GM21619 (cell line): ENCODE measurements at regions not wholly inside any gene's neighbourhood (a gene's known extent, or its start where the extent isn't known, plus 50 kb on each side); places are given as distances from the start of the nearest gene placed in this dataset.
"Not testable (repeated sequence)": the region's sequence is repeated elsewhere in the genome, so short reads cannot be mapped to it uniquely, and the experiment has no call there.

Source experiments
- ATAC-seq: cut with Tn5 transposase; IDR thresholded peaks from one replicate; pipeline ENCODE4 v1.9.1; 2021; ENCODE audit not compliant: unreplicated experiment

DNA sequence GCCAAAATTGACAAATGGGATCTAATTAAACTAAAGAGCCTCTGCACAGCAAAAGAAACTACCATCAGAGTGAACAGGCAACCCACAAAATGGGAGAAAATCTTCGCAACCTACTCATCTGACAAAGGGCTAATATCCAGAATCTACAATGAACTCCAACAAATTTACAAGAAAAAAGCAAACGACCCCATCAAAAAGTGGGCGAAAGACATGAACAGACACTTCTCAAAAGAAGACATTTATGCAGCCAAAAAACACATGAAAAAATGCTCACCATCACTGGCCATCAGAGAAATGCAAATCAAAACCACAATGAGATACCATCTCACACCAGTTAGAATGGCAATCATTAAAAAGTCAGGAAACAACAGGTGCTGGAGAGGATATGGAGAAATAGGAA, 261.4 kb upstream of the HNRNPA3 start:
- ATAC-seq, result not testable (repeated sequence)

DNA sequence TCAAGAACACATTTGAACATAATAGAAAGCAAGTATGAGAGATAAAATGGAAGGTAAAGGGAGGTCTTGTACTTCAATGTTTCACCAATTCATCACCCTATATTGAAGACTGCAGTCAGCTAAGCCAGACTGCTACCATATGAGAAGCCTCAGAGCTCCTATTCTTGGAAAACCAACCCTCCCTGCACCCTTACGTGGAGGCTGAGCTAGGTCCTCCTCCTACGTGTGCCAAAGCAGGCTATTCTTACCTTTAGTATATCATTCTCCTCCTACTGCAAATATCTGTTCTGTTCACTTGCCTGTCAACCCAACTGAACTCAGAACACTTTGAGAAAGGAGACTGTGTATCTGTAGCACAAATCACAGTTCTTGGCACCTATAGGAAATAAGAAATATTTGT, 255.8 kb upstream of the HNRNPA3 start:
- ATAC-seq, result no peak

DNA sequence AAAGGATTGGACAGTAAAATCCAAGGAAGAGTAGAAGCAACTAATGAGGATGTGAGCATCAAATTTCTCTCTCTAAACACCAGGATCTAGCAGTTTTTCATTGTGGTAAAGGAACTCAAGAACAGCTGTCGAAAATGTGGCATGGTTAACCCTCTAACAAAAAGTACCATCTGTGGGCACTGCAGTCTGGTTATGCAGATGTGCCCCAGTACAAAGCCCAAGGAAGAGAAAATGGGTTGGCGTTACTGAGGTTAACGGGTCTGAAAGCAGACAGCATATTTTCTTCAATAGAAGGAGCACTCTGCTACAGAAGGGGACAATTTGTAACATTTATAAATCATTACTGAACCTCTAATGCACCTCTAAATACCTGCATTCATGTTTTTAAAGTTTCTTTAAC, 253.0 kb upstream of the HNRNPA3 start:
- ATAC-seq, result no peak

DNA sequence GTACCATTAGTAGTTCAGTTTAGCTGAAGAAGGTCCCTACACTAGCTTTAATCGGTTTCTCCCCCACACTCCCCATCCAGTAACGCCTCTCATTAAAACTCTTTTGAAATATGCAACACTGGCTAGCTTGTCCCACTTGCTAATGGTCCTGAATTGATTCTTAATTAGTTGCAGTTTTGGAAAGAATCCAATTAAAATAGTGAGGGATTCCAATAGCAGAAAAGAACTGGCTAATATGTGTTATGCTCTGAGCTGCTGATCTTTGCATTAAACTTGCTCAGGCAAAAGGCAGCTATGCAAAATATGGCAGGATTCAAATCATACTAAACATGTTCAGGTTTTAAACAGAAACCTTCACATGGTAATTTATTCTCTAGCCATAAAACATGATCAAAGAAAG, 252.5 kb upstream of the HNRNPA3 start:
- no peak for ATAC-seq

GRCh38 chr2:176960736-176961520, 251.7 kb upstream of the HNRNPA3 start:
- no peak for ATAC-seq

- ATAC-seq, result no peak
Observed at GRCh38 chr2:176961775-176962619, 250.6 kb upstream of the HNRNPA3 start.

DNA sequence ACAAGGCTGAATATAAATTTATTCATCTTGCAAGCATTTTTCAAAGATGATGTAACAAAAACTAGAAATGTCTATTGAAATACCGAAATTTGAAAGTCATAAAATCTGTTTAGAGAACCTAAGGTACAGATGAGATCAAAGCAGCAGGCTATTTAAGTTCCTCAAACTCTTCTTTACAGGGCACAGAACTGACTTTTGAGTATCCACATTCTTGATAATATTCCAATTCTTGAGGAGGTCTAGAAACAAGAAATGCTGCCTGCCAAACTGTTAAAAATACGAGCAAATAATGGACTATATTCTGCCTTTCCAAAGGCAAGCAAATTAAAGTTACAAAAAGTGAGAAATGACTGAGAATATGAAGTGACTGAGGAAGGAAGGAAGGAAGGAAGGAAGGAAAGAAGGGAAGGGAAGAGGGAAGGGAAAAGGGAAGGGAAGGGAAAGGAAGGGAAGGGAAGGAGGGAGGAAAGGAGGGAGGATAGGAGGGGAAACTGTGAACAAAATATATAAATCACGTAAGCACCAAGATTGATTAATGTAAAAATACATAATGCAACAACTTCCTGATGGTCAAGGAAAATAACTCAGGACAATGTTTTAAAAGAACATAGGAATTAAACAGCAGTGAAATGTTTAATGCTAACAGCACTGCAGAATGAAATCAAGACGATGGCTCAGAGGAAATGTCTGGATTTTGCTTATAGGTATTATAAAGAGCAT, 248.9 kb upstream of the HNRNPA3 start:
- no peak for ATAC-seq

DNA sequence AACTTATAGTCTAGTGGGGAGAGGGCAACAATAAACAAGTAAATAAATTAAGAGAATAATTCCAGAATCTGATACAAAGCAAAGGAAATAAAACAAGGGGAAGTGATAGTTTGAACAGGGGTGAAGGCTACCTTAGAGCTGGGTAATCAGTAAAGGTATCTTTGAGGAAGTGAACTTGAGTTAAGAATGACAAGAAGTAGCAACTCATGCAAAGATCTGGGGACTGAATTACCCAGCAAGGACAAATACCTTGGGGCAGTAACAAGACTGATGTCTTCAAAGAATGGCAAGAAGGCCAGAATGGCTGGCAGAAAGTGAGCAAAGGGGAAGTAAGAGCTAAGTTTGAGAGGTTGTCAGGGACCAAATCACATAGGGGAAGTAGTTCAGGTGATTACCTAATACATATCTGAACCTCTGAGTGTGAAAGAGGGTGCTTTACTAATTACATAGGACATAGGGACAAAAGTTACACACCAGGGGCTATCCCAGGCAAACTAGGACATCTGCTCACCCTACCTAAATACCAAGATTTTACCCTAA, 244.6 kb upstream of the HNRNPA3 start:
- no peak for ATAC-seq

- ATAC-seq, result no peak
Observed at GRCh38 chr2:176969642-176970359, 242.8 kb upstream of the HNRNPA3 start.

GRCh38 chr2:176976736-176977685, 235.6 kb upstream of the HNRNPA3 start:
- no peak for ATAC-seq

- no peak for ATAC-seq
Observed at GRCh38 chr2:176978921-176979320, 233.7 kb upstream of the HNRNPA3 start.

DNA sequence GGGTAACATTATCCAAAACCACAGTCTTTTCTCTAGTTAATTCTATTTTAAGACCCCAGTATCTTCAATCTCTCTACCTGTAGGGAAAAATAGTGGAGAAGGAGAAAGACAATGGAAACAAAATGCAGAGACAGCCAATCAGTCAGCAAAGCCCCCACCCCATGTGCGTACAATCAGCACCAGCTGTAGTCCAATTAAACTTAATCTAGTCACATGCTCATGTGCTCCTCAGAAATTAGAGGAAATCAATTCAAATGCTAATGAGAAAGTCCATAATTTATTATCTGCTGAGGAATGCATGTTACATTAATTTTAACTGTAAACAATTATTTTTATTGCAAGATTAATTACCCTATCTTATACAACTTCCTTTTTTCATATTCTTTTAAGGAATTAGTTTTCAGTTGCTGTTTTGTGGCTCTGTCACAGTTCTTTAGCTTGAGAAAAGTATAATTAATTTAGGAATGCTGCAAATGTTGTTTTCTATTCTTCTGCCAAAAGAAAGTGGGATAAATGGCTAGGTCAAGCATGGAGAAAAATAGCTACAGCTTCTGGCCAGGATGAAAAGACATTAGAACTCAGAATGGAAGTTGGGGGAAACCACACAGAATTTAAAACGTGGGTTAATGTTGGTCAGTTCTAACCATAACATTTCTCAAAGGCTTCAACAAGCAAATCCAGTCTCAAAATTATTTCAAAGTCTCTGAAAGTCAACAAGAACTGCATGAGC, 232.4 kb upstream of the HNRNPA3 start:
- no peak for ATAC-seq

DNA sequence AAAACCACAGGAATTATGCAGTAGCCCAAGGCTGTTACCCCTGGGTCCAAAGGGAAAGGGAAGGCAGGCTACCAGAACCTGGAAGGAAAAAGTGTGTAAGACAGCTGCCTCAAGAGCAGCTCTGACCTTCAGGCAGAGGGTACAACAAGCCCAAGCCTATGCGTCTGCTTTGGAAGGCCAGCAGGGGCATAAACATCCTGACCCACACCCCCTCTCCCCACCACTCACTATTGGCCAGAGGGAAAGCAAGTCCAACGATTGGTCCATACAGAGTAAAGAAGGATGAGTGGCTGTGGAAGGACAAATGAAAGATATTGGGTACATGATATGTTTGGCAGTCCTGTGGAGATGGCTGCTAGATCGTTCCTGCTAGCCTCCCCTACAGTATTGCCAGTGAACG, 227.6 kb upstream of the HNRNPA3 start:
- no peak for ATAC-seq

DNA sequence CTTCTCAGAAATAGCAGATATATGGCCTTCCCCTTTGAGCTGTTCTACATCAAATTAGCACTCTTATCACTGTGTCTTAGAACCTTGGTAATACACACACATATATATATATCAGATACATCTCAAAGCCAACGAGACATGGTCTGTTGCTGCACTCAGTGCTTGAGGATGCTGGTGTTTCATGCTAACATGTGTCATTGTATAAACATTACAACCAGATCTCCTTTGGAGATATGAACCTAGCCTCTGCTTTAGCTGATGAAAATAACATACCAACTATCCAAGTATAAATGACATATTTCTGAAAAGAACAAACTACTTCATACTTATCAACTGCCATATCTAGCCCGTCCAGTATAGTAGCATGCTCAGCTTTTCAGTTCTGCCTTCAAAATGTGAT, 226.7 kb upstream of the HNRNPA3 start:
- no peak for ATAC-seq

DNA sequence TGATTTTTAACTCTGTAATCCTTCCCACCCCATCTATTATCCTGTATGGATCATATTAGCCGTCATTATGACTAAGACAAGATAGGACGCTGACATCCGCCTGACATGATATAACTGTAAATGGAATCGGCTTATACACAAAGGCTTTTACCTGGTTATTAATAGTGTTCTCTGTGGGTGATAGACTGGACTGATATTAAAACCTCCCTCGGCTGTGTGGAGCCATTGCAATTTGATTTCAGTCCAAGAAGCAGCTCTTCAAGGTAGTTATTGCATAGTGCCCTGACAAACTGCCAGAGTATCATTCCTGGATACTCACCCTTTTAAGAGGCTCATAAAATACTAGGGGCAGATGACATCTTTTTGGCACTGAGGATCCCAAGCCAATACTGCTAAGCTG, 226.1 kb upstream of the HNRNPA3 start:
- no peak for ATAC-seq

- ATAC-seq, result no peak
Observed at GRCh38 chr2:176991411-176991810, 221.2 kb upstream of the HNRNPA3 start.

- ATAC-seq, result peak; percentile 42
Observed at GRCh38 chr2:176997074-176997791, 215.4 kb upstream of the HNRNPA3 start.

DNA sequence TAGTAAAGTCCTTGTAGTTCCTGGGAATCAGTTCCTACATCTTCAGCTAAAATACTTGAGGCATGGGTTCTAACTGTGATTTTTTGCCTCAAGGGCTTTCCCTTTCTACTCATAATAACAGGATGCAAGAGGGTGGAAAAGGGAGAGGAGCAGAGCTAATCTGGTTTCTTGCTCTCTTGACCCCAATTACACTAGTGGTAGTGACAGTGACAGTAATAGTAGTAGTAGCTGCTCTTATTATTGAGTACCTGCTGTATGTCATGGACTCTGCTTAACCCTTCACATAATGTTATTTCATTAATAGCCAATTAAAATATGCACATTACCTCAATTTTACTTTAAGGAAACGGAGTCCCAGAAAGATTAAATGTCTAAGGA, 214.8 kb upstream of the HNRNPA3 start:
- peak; percentile 9 for ATAC-seq
